Retinal pigment epithelial cell (primary cell): ENCODE measurements at regions not wholly inside any gene's neighbourhood (a gene's known extent, or its start where the extent isn't known, plus 50 kb on each side); places are given as distances from the start of the nearest gene placed in this dataset.

Source experiments
- DNase-seq: peaks from one replicate; pipeline ENCODE4 v3.0.0-alpha.2; 2010; ENCODE audit warnings: low read depth
- H3K4me3 ChIP-seq: 2 replicates; pipeline ENCODE4 v1.5.1; 2011; ENCODE audit warnings: mild to moderate bottlenecking, low read length, control low read depth, moderate library complexity
- TF ChIP-seq, protein P1 (sequence below): conservative IDR thresholded peaks from 2 replicates; pipeline ENCODE4 v1.5.1; 2011; ENCODE audit warnings: low read depth, low read length, control low read depth, inconsistent platforms

DNA sequence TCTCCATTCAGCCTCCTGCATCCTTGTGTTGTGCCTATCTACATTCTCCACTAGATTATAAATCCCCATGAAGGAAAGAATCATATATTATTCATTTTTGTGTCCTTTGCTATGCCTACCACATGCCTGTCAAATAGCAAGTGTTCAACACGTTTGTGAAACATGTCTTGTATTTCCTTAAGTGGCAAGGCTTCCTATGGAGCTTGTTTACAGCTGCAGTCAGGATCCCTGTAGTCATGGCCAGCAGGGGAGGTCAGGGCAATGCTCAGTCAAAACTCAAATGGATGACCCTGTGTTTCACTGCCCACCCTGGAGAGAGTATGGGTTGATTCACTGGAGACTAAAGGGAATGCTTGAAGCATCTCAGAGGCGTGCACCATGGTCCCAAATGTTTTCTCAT lies 191.7 kb upstream of the ATP11B start:
- TF ChIP-seq, protein P1, sequence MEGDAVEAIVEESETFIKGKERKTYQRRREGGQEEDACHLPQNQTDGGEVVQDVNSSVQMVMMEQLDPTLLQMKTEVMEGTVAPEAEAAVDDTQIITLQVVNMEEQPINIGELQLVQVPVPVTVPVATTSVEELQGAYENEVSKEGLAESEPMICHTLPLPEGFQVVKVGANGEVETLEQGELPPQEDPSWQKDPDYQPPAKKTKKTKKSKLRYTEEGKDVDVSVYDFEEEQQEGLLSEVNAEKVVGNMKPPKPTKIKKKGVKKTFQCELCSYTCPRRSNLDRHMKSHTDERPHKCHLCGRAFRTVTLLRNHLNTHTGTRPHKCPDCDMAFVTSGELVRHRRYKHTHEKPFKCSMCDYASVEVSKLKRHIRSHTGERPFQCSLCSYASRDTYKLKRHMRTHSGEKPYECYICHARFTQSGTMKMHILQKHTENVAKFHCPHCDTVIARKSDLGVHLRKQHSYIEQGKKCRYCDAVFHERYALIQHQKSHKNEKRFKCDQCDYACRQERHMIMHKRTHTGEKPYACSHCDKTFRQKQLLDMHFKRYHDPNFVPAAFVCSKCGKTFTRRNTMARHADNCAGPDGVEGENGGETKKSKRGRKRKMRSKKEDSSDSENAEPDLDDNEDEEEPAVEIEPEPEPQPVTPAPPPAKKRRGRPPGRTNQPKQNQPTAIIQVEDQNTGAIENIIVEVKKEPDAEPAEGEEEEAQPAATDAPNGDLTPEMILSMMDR: no peak
- no peak for DNase-seq
- no peak overlapping the region for H3K4me3 ChIP-seq

DNA sequence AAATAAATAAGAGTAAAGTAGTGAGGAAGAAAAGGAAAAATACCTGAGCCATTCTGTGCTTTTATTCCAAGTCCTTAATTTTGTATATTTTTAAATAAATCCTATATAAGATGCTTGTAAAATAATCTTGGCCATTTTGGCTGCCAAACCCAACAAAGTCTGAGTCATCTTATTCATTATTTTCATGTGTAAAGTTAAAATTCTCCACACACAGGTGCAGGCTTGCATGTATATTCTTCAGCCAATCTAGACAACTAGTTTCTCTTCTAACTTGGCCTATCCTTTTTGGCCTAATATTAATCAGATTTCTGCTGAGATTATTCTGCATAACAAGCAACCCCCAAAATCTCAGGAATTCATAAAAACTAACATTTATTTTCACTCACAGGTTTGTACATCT lies 189.8 kb upstream of the ATP11B start:
- no peak overlapping the region for H3K4me3 ChIP-seq
- no peak for DNase-seq
- TF ChIP-seq, protein P1: no peak

DNA sequence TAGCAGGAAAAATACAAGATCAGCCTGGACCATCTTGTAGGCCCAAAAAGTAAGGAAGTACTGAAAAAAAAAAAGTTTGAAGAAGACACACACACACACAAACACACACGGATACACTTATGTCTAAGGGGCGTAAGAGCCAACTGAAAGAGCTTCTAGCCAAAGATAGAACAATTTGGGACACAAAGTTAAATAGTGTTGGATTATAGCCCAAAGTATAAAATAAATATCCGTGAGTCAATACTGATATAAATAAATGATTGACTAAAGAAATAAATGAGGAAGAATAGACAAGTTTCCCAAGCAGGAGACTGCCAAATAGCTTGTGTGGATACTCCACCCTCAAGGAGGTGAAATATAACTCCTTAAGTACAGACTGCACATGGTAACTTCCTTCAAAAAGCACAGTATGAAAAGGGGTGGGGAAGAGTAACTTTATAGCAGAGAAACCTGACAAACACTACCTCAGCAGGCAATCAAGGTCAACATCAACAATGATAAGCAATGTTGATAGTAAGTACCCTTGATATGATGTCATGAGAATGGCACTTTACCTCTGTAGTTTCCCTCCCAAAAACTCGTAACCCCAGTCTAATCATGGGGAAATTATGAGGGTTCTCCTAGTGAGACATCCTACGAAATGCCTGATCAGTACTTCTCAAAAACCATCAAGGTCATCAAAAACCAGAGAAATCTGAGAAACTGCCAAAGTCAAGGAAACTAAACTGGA lies 187.3 kb upstream of the ATP11B start:
- H3K4me3 ChIP-seq: no peak overlapping the region
- DNase-seq: no peak
- TF ChIP-seq, protein P1: no peak

DNA sequence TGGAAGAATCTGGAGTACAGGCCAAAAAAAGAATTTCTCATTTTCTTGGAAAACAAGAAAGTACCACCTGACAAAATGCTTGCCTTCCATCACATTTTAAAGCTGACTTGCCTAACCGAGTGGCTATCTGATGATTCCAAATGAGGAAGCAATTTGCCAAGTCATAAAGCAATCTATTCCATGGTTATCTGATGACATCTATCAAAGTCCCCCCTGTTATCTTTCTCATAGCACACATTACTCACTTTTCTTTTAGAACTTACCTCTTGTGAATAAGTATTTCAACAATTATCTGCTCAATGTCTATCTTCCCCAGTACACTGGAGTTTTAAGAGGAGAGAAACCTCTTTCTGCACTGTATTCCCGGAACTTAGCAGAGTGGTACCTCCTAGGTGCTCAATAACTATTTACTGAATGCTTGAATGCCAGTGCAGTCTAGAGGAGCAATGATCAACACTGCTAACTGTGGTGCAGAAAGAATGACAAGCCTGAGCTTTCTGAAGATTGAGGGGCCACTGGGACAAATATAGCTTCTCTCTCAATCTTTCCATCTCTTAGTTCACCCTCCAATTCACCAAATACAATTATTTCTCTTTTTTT lies 186.3 kb upstream of the ATP11B start:
- H3K4me3 ChIP-seq: no peak overlapping the region
- DNase-seq: no peak
- TF ChIP-seq, protein P1: no peak

DNA sequence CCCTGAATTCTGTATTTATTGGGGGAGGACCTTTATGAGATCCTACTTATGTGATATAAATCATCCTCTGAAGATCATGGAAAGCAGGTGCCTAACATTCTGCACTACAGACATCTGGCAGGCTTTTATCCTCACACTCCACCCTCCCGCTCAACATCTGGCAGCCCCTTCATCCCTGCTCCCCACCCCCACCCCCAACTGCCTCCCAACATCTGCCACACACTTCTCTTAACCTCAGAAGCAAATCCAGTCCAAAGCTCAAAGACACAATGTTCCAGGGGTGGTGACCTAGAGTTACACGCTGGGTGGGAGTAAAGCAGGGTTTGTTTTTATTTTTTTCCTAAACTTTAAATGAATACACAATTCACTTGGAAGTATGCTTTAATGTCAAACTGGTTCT lies 184.5 kb upstream of the ATP11B start:
- H3K4me3 ChIP-seq: no peak overlapping the region
- TF ChIP-seq, protein P1: no peak
- DNase-seq: no peak

DNA sequence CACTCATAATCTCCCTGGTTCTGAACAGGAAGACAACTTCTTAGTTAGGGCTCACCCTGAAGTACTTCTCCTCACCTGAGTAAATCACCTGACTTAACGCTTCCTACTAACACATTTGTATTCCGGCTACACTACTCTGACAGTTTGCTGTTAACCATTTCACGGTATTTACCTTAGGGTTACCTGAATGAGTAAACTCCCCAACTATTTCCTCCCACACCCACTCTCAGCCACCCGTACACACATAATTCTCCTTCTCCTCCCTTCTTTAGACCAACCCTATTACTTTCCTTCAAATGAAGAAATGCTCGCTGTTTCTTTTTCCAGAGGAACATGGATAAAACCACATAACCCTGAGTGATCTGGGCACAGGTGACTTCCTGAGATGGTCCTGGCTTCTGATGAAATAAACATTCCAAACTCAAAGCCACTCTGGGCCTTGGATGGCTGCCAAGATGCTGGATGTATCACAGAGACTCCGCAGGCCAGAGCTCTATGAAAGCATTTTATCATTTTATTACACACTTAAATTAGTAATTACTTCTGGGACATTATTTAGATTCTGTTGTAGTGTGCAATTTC lies 183.6 kb upstream of the ATP11B start:
- no peak overlapping the region for H3K4me3 ChIP-seq
- no peak for DNase-seq
- TF ChIP-seq, protein P1: no peak

DNA sequence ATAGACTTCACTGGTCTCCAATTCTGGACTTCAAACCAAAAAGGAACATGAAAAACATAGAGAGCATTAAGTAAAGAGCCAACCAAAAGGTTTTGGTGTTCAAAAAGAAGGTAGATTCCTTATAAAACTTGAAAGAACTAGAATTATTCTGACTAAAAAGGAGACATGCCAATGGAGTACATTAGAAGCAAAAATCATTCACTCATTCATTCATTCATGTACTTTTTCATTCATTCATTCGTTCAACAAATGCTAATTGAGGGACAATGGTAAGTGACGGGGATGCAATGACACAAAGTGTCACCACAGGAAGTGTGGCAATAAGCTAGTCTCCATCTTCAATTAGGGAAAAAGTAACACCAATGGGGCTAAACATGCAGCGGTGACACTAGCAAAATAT lies 181.0 kb upstream of the ATP11B start:
- TF ChIP-seq, protein P1: no peak
- DNase-seq: no peak

More for the DNA sequence above, 181.0 kb upstream of the ATP11B start:
- no peak overlapping the region for H3K4me3 ChIP-seq
